Hepatocyte (in vitro differentiated cells): ENCODE measurements at regions not wholly inside any gene's neighbourhood (a gene's known extent, or its start where the extent isn't known, plus 50 kb on each side); places are given as distances from the start of the nearest gene placed in this dataset.

Experiments
- DNase-seq: peaks from one replicate; pipeline ENCODE4 v3.0.0-alpha.2; 2016; ENCODE audit warnings: low spot score
- H2AFZ ChIP-seq: fragments of 200-600 bp; sonication (generic); 2 replicates; pipeline ENCODE4 v1.6.0; 2016; ENCODE audit warnings: antibody characterized with exemption, mild to moderate bottlenecking
- H3K27ac ChIP-seq: fragments of 200-600 bp; sonication (generic); 2 replicates; pipeline ENCODE4 v1.5.1; 2016; ENCODE audit warnings: mild to moderate bottlenecking
- H3K27me3 ChIP-seq: fragments of 200-600 bp; sonication (generic); 2 replicates; pipeline ENCODE4 v1.6.1; 2016
- H3K36me3 ChIP-seq: fragments of 200-600 bp; sonication (generic); replicated peaks from 2 replicates; pipeline ENCODE4 v1.5.1; 2016; ENCODE audit warnings: low read depth; ENCODE audit not compliant: insufficient read depth
- H3K4me1 ChIP-seq: fragments of 200-600 bp; sonication (generic); 2 replicates; pipeline ENCODE4 v1.5.1; 2016; ENCODE audit warnings: mild to moderate bottlenecking, moderate library complexity; ENCODE audit not compliant: insufficient read depth
- H3K4me2 ChIP-seq: fragments of 200-600 bp; sonication (generic); 2 replicates; pipeline ENCODE4 v1.6.0; 2016
- H3K4me3 ChIP-seq: fragments of 200-600 bp; sonication (generic); 2 replicates; pipeline ENCODE4 v1.5.1; 2016; ENCODE audit warnings: mild to moderate bottlenecking
- H3K79me2 ChIP-seq: fragments of 200-600 bp; sonication (generic); 2 replicates; pipeline ENCODE4 v1.6.0; 2017; ENCODE audit warnings: mild to moderate bottlenecking
- H3K9me2 ChIP-seq: fragments of 200-600 bp; sonication (generic); replicated peaks from 2 replicates; pipeline ENCODE4 v1.6.0; 2017; ENCODE audit warnings: mild to moderate bottlenecking; ENCODE audit not compliant: insufficient read depth
- H3K9me3 ChIP-seq: fragments of 200-600 bp; sonication (generic); 2 replicates; pipeline ENCODE4 v1.5.1; 2016; ENCODE audit warnings: low read depth, mild to moderate bottlenecking
- H4K20me1 ChIP-seq: fragments of 200-600 bp; sonication (generic); 2 replicates; pipeline ENCODE4 v1.6.0; 2016; ENCODE audit warnings: mild to moderate bottlenecking; ENCODE audit not compliant: insufficient read depth, poor library complexity, severe bottlenecking
- CTCF ChIP-seq: fragments of 200-600 bp; sonication (generic); IDR thresholded peaks from 2 replicates; pipeline ENCODE4 v1.5.1; 2016; ENCODE audit warnings: antibody characterized with exemption, mild to moderate bottlenecking; ENCODE audit not compliant: poor library complexity
- EZH2 ChIP-seq: fragments of 200-600 bp; sonication (generic); IDR thresholded peaks from 2 replicates; pipeline ENCODE4 v1.6.1; 2016; ENCODE audit warnings: antibody characterized with exemption, mild to moderate bottlenecking, borderline replicate concordance
- EZH2phosphoT487 ChIP-seq: fragments of 200-600 bp; sonication (generic); IDR thresholded peaks from one replicate; pipeline ENCODE4 v1.6.1; 2018; ENCODE audit warnings: antibody characterized with exemption, mild to moderate bottlenecking, low read depth, moderate library complexity; ENCODE audit not compliant: unreplicated experiment, severe bottlenecking
- WGBS: methylation state at CpG from one replicate; pipeline ENCODE4 v1.1.6; 2016; ENCODE audit warnings: low lambda C conversion rate; ENCODE audit errors: missing lambda C conversion rate; 5-methylcytosine and 5-hydroxymethylcytosine counted together

DNA sequence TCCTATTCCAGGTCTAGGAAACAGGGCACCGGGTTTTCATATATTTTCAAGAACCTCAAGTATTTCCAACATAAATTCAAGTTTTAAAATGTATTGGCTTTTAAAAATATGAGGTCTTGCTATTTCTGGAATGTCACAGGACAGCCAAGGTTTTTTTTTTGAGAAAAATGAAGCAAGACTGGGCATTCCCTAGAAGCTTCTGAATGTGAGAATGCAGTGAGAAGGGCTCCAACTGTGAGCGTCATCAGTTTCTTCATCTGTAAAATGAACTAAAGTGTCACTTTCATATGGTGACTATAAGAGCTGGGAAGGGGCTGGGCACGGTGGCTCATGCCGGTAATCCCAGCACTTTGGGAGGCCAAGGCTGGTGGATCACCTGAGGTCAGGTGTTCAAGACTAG is 455.8 kb upstream of the MAF start:
- Histone ChIP-seq H3K4me2 (no peak overlapping the region), H3K9me3 (no peaks in the 10 kb centered on the region), H4K20me1 (no peaks in the 10 kb centered on the region), H3K27ac (no peak overlapping the region), H3K9me2 (no peaks in the 10 kb centered on the region), H3K36me3 (no peaks in the 10 kb centered on the region), H3K27me3 (no peaks in the 10 kb centered on the region), H3K4me1 (no peaks in the 10 kb centered on the region), H3K4me3 (no peak overlapping the region), H2AFZ (no peak overlapping the region), H3K79me2 (no peaks in the 10 kb centered on the region)
- no peak for DNase-seq
- 89% methylated on average over 4 of the region's 4 CpGs for WGBS
- no peak for TF ChIP-seq EZH2
- TF ChIP-seq CTCF: no peak
- no peak for TF ChIP-seq EZH2phosphoT487

DNA sequence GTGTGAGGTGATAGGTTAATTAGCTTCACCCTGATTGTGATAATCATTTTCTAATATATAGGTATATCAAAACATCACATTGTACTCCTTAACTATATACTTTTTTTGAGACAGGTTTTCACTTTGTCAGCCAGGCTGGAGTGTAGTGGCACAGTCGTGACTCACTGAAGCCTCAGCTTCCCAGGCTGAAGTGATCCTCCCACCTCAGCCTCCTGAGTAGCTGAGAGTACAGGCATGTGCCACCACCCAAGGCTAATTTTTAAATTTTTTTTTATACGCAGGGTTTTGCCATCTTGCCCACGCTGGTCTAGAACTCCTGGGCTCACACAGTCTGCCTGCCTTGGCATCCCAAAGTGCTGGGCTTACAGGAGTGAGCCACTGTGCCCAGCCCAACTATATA is 455.3 kb upstream of the MAF start:
- Histone ChIP-seq H2AFZ (no peak overlapping the region), H3K9me3 (no peaks in the 10 kb centered on the region), H3K36me3 (no peaks in the 10 kb centered on the region), H3K4me1 (no peaks in the 10 kb centered on the region), H3K4me2 (no peak overlapping the region), H3K27ac (no peak overlapping the region), H3K4me3 (no peak overlapping the region), H4K20me1 (no peaks in the 10 kb centered on the region), H3K79me2 (no peaks in the 10 kb centered on the region), H3K27me3 (no peaks in the 10 kb centered on the region), H3K9me2 (no peaks in the 10 kb centered on the region)
- TF ChIP-seq CTCF (no peak), EZH2phosphoT487 (no peak), EZH2 (no peak)
- 93% methylated on average over 3 of the region's 3 CpGs for WGBS
- DNase-seq: no peak

DNA sequence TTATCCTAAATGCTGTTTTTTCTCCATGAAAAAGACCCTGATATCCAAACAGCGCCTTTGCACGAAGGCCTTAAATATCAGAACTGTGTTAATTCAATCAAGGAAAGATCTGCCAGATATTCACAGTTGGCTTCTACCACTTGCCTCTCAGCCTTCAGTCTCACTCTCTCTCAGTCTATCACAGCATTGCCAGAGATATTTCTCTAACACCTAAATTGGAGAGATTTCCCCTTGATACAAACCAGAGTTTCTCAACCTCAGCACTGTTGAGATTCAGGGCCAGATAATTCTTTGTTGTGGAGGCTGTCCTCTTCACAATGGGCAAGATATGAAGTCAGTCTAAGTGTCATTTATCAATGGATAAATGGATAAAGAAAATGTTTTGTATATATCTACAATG is 454.1 kb upstream of the MAF start:
- Histone ChIP-seq H3K27me3 (no peaks in the 10 kb centered on the region), H3K9me2 (no peaks in the 10 kb centered on the region), H4K20me1 (no peaks in the 10 kb centered on the region), H3K4me3 (no peak overlapping the region), H3K4me1 (no peaks in the 10 kb centered on the region), H2AFZ (no peak overlapping the region), H3K27ac (no peak overlapping the region), H3K36me3 (no peaks in the 10 kb centered on the region), H3K79me2 (no peaks in the 10 kb centered on the region), H3K9me3 (no peaks in the 10 kb centered on the region), H3K4me2 (no peak overlapping the region)
- 95% methylated on average over 2 of the region's 2 CpGs for WGBS
- DNase-seq: no peak
- TF ChIP-seq EZH2 (no peak), CTCF (no peak), EZH2phosphoT487 (no peak)

DNA sequence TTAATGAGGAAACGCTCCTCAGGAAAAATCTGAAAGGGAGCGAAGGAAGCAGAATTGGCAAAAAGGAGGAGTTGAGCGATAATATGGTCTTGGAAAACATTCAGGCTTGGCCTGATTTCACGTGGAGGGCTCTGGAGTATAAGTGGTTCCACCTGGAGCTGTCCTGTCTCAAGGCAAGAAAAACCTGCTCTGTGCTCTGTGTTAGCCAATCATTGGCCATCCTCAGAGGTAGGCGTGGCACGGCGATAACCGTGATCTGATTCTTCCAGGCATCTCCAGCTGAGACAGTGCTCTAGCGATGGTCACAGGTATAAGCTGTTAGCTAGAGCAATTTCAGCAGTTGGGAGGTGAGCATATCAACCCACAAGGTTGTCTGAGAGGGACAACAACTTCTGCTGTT is 450.5 kb upstream of the MAF start:
- Histone ChIP-seq H3K79me2 (no peaks in the 10 kb centered on the region), H3K4me3 (no peak overlapping the region), H2AFZ (no peak overlapping the region), H3K27me3 (no peaks in the 10 kb centered on the region), H3K4me2 (no peak overlapping the region), H3K27ac (no peak overlapping the region), H4K20me1 (no peaks in the 10 kb centered on the region), H3K4me1 (peaks cover 8% of the 10 kb centered on the region), H3K9me3 (no peaks in the 10 kb centered on the region), H3K9me2 (no peaks in the 10 kb centered on the region), H3K36me3 (no peaks in the 10 kb centered on the region)
- no peak for DNase-seq
- 82% methylated on average over 9 of the region's 9 CpGs for WGBS
- TF ChIP-seq EZH2 (no peak), EZH2phosphoT487 (no peak), CTCF (no peak)
